Skin of body (tissue), 1 donor: ENCODE measurements at regions not wholly inside any gene's neighbourhood (a gene's known extent, or its start where the extent isn't known, plus 50 kb on each side); places are given as distances from the start of the nearest gene placed in this dataset.
"Not testable (repeated sequence)": the region's sequence is repeated elsewhere in the genome, so short reads cannot be mapped to it uniquely, and the experiment has no call there.

Experiments used
- DNase-seq: peaks from one replicate; lab custom pipeline; 2025; lab: John Stamatoyannopoulos, UW

DNA sequence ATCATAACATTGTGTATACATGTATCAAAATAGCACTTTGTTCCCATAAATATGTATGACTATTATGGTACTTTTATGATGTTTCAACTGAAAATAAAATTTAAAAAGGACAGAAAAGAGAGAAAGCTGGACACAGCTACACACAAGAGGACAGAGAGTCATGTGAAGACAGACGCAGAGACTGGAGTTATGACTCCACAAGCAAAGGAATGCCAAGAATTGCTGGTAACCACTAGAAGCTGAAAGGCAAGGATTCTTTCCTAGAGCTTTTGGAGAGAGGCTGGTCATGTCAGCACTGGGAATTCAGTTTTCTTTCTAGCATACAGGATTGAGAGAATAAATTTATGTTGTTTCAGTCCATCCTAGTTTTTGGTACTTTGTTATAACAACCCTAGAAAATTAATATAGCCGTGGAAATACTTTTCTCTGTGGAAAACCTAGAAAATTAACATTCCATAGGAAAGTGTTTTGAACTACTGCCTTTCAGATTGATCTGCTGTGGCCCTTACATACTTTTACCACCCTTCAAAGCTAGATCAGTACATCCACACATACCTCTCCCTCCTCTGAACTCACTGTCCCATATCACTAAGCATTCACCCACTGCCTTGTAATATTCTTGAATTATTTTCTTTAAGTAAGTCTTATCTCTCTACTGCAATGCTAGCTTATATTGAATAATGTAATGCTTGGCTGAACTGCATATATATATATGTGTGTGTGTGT lies 575.3 kb downstream of the IPMK start:
- DNase-seq = no peak

DNA sequence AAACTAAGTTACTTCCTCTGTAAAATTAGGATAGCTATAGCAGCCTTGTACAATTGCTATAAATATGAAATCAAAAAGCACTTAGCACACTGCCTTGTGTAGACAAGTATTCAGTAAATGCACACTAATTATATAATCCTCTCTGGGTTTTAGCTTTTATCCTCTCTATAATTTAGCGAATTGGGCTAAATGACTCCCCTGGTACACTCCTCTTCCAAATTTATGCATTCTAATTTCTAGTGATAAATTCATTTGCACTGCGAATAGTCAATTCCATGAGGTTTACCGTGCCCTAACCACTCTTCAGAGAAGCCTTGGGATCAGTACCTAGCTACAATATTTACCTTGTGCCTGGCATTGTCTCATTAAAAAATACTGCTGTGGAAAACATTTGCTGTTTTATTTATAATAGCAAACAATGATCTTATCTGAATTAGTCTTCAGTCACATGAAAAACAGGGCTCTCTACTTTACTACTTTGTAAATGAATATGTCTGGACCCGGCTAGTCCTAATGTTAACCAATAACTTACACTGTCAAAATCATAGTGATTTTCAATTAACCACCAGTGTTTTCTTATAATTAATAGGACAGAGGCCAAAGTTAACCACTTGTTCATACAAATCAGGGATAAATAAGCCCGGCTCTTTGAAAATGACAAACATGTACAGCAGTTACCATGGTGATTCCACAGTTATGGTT lies 577.9 kb downstream of the IPMK start:
- DNase-seq = no peak

DNA sequence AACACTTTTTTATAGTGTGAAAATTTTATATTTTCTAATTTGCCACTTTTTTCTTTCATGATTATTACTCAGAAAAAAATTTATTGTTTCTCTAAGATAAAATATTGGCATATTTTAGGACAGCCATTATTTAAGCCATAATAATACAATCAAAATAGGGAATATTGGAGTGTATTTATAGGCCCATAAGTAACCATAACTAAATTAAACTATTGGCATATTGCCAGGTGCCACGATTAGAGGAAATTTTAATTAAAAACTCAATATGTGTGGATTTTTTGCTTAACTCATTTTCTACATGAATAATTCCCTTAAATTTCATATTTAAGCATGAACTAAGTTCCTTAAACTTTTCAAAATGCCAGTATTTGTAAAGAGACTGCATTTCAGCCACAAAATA lies 587.8 kb downstream of the IPMK start:
- no peak for DNase-seq

DNA sequence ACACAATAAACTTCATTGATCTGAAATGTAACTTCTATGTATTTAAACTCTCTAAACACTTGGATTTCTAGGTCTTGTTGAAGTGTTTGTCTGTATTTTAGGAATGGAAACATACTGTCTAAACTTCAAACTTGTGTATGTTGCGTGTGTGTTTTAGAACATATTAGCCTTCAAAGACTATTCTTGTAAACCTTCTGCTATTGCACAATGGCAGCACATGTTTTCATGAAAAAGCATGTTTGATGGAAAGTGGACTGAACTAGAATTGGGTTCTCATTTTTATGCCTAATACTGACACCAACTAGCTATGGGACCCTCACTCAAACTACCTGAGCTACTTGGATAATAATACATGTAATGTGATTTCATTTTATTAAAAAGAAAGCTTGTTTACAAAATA lies 592.6 kb downstream of the IPMK start:
- no peak for DNase-seq

DNA sequence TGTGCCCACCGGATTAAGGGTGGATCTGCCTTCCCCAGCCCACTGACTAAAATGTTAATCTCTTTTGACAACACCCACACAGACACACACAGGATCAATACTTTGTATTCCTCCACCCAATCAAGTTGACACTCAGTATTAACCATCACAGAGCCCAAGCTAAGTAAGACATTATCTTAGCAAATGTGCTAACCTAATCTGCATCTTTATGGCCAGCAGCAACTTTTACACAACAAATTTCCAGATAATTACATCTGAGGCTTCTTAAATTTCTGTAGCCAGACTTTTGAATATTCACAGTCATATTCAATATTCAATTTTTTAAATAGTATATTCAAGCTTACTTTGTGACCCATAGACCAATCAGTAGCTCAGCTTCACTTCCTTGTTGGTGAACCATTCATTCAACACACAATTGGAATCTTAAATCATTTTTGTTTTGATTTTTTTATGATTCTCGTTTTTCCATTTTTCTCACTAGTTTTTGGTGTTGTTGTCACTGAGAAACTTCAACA lies 594.2 kb downstream of the IPMK start:
- DNase-seq = no peak

DNA sequence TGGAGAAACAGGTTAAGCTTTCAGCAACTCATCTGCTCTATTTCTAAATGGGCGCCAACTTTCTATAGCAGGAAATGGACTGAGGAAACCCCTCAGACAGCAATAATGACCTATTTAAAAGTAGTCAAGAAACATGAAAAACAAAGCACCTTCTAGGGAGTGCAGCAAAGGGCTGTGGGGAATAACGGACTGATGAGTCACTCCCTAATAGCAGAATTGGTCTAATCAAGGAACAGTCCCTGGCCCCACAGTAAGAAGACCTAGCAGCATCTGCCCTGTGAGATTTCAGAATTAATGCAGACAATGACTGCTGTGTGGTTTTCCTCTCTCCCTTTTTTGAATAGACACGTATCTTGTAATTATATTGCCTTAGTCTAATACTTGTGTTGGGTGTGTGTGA lies 602.9 kb downstream of the IPMK start:
- DNase-seq = no peak

DNA sequence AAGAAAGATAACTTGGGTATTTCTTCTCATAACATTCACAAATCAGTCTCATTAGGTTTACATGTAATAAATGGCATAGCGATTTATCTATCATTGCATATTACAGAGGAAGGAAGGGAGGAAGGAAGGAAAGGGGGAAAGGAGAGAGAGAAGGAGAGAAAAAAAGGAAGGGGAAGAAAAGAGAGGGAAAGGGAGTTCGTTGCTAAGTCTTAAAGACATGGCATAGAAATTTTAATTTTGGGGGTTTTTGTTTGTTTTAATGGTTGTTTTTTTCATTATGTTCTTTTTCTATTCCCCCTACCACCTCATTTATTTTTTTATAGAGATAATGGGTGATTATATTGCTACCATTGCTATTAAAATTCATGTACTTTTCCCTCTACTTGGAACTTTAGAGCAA lies 604.3 kb downstream of the IPMK start:
- no peak for DNase-seq

DNA sequence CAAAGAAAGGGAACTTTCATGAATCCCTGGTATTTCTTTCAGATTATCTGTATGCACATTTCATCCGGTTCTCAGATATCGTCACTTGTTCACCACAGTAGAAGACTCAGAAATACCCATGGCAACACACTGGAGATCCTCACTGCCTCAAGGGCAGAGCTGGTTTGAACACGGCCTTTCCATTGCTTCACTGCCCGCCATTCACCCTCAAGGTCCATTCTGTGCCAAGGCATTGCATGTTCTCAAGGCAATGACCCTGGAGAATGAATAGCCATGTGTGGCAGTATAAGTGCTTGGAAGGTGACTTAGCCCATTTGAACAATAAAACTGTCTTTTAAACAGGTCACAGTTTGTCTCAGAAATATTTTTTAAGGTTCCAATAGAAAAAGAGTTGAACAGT lies 606.5 kb downstream of the IPMK start:
- no peak for DNase-seq

DNA sequence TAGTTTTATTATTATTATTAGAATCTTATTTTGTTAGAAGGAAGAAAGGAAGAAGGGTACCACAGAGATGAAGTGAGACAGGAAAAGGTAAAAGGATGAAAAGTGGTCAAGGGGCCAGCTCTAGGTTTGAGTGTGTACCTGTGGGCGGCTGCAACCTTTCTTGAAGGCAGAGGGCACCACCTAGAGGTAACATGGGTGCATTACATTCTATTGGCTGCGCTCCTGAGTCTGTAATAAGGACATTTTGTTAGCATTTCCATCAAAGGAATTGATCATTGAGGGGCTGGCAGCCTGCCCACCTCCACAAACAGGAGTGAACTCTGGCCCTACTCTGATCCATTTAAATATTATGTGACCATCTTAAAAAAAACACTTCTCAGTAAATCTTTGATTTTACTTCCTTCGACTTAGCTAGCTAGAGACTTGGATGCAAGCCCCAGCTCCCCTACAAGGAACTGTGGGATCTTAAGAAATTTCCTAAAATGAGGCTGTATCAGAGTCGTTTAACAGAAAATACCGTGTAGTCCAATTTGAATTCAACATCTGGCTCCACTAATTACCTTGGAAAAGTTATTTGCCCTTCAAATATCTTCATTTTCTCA lies 610.4 kb downstream of the IPMK start:
- DNase-seq = peak; percentile 1

DNA sequence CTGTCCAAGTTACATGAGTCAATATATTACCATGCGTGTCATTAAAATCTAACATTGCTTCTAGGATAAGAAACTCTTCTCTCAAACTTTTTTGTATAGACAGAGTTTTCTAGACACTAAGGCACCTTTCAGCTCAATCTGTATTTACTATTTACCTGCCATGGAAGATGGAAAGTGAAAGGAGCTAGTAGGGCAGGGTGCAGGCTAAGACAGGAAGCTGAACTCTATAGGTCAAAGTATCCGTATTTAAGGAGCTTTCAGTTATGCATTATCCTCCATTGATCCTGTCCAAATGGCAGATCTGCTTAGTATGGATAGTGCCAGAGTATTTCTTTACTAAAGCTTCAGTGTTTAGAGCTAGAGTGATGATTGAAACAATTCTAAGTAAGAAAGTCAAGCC lies 612.8 kb downstream of the IPMK start:
- DNase-seq = no peak

DNA sequence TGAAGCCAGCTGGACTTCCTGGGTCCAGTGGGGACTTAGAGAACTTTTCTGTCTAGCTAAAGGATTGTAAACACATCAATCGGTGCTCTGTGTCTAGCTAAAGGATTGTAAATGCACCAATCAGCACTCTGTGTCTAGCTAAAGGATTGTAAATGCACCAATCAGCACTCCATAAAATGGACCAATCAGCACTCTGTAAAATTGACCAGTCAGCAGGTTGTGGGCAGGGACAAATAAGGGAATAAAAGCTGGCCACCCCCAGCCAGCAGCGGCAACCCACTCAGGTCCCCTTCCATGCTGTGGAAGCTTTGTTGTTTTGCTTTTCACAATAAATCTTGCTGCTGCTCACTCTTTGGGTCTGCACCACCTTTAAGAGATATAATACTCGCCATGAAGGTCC lies 622.6 kb downstream of the IPMK start:
- not testable (repeated sequence) for DNase-seq

DNA sequence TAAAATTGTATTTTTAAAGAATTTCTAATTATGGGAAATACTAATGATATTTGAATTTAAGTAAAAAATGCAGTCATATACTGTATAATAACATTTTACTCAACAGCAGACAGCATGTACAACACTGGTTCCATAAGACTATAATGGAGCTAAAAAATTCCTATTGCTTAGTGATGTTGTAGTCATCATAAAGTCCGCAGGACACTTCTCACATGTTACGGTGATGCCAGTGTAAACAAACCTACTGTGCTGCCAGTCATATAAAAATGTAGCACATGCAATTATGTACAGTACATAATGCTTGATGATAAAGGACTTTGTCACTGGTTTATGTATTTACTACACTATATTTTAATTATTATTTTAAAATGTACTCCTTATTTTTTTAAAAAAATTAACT lies 629.3 kb downstream of the IPMK start:
- DNase-seq = no peak

DNA sequence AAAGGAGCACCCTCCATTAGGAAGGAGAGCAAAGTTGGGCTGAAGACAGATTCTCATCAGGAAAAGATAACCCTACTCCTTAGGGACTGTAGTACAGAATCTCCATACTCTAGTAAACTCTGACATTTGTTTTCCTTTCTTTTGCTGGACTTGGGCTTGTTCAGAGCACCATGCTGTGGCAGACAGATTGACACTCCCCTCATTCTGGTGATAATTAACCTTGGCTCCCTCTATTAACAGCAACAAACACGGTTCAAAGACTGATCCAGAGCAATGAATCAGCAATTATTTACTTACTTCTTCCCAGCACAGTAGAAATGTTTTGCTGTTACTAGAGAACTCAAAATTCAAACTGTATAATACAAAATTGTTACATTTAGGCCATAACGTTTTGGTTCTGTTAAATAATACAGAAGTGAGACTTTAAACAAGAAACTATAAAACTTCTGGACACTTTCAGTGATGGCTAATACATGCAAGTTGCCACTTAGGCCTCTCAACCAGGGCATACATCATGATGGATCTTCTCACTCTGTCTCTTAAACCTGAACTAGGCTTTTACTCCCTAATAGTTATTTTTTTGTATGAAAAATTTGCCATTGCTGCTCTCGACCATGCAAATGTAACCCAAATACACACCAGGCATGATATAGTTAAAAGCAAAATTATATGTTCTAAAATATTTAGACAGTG lies 639.0 kb downstream of the IPMK start:
- no peak for DNase-seq

DNA sequence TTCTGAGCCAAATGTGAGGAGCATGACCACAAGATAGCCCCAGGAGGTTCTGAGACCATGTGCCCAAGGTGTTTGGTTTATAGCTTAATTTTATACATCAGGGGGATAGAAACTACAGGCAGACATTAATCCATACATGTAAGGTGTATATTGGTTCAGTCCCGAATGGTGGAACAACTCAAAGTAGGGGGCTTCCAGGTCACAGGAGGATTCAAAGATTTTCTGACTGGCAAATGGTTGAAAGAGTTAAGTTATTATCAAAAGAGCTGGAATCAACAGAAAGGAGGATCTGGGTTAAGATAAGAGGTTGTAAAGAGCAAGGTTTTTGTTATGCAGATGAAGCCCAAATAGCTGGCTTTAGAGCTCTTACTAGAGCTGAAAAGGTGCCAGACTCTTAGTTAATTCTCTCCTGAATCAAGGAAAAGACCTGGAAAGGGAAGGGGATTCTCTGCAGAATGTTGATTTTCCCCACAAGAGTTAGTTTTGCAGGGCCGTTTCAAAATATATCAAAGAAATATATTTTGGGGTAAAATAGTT lies 640.0 kb downstream of the IPMK start:
- no peak for DNase-seq

DNA sequence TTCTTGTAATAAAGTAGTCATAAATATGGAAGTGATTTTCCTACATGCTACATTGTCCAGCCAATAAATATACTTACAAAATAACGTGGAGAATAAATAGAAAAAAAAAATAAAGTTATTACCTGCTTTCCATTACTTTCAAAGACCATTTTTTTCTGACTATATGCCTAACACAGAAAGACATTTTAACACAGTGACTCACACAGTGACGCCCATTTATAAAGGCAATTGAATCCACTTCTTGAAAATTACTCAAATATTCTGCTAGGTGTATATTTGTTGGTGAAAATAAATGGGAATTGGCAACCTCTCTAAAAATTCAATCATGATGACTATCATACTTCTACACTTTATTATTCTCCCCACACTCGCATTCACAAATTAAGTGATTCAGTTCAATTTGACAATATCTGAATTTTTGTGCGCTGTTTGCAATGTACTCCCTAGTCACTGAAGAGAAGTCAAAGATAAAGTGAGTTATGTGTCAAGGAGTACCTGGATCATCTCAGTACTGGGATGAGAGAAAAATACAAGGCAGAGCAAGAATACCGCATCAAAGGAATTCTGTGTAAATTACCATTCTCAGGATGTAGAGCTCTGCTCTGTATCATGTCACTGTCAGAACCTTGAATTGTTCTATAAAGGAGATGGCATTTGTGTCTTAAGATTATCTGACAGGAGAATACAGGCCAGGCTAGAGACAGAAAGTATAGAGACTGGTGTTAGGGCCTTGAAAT lies 642.7 kb downstream of the IPMK start:
- no peak for DNase-seq

DNA sequence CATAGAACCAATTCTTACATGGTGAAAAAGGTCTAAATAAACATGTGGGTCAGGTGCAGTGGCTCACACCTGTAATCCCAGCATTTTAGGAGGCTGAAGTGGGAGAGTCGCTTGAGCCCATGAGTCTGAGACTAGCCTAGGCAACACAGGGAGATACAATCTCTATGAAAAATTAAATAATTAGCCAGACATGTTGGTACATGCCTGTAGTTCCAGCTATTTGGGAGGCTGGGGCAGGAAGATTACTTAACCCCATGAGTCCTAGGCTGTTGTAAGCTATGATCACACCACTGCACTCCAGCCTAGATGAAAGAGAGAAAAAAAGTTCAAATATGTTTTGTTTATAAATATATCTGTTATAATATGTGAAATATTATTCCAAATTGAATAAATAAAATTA lies 643.6 kb downstream of the IPMK start:
- DNase-seq = no peak

DNA sequence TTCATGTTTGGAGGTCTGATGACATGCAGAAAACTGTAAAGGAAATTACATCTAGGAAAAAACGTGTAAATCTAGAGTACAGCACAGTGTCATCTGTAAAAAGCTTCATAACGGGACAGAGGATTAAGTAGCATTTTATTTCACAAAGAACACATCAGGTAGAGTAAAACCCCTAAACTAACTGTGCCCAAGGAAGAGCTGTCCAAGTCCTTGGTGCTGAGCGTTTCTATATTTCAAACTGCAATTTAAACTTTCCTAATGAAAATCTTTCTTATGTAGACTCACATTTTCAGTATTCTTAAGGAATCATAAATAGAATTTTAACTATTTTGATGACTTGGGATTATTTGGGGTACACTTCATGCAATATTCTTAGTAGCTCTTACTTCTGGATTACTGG lies 646.2 kb downstream of the IPMK start:
- no peak for DNase-seq

DNA sequence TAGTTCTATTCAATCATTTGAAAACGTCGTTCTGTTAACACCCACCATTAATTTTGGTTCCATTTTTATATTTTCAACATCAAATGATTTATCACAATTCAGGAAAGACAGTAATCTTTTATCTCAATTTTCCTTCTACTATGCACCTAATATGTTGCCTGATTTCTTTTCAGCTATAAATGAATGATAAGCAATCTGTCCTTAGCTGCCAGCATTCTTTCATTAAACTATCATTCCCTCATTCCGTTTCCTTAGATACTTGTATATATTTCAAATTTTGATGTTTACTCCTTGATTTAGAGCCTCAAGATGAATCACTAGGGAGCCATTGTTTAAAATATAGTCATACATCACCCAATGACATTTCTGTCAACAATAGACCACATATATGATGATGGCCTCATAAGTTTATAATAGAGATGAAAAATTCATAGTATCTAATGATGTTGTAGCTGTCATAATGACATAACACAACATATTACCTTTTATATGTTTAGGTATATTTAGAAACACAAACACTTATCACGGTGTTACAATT lies 661.7 kb downstream of the IPMK start:
- no peak for DNase-seq

DNA sequence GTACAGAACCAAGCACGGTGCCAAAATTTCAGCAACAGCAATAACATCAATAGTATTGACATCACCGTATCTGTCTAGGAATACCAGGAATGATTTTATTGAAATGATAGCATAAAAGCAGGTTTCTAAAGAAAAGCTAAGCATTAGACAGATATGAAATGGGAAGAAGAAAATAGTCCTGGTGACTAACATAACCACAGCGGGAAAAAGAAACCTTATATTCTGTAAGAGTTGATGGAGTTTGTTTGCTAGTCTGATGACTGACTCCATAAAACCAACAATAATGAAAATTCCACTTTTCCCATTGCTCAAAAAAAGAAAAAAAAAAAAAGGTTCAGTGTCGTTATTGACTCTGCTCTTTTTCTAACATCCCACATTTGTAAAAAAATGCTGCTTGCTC lies 668.3 kb downstream of the IPMK start:
- no peak for DNase-seq

DNA sequence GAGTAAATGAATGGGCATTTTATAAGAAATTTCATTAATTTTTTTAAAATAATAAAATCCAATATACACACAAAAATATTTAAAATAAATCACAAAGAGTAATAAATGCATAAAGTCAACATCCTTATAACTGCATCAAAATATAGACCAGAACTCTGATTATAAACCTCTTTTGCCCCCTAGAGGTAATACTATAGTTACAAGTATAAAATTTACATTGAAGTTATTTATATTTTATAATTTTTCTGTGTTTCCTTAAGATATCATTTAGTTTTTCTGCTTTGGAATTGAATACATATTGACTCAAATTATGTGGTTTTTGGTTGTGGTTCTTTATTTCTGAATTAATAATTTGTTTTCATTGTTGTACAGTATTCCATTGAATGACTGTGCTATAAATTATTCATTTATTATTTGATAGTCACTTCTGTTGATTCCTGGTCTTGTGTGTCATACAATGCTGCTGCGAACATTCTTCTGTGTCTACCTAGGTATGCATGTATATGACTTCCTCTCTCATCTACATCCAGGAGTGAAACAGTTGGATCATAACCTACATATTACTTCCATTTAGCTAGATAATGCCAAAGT lies 673.6 kb downstream of the IPMK start:
- no peak for DNase-seq
